GM21360 (cell line): ENCODE measurements at regions not wholly inside any gene's neighbourhood (a gene's known extent, or its start where the extent isn't known, plus 50 kb on each side); places are given as distances from the start of the nearest gene placed in this dataset.
A peak's percentile ranks its signal among the peaks of the same experiment; 100 is the strongest.

Source experiments
- ATAC-seq: cut with Tn5 transposase; IDR thresholded peaks from one replicate; pipeline ENCODE4 v1.9.1; 2021; ENCODE audit warnings: mild to moderate bottlenecking, moderate library complexity; ENCODE audit not compliant: unreplicated experiment

- ATAC-seq, result no peak
Observed at GRCh38 chr5:112112346-112112745, 306.7 kb downstream of the EPB41L4A start.

DNA sequence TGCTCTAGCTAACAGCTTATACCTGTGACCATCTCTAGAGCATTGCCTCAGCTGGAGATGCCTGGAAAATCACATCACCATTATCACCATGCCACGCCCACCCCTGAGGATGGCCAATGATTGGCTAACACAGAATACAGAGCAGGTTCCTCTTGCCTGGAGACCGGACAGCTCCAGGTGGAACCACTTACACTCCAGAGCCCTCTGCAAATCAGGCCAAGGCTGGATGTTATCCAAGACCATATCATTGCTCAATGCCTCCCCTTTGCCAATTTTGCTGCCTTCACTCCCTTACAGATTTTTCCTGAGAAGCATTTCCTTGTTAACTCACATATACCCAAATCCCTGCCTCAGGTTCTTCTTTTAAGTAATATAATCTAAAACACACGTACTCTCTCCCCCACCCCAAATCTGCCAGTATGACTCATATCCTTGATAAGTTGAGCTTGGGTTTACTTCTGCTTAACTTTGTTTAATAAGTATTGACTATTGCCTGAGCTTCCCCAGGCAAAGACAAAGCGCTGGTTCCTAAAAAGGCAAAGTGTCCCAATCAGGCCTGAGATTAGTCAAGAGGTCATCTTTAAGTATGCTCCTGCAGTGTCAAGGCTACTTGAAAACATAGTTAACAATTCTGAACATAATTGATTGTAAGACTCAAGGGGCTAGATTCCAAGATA, 309.6 kb downstream of the EPB41L4A start:
- ATAC-seq, result no peak

DNA sequence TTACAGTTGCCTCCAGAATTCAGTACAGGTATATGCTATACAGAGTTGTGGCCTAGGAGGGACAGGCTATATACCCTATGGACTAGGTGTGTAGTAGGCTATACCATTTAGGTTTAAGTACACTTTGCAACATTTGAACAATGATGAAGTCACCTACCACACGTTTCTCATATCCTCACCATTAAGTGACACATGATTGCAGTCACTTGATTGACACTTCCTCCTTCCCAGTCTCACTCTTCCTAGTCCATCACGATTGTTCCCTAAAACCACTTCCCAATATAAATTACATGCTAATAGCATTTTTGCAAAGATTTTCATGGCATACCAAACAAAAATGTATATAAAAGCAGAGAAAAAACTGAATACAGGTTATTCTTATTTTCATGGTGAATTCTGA, 312.2 kb downstream of the EPB41L4A start:
- no peak for ATAC-seq

DNA sequence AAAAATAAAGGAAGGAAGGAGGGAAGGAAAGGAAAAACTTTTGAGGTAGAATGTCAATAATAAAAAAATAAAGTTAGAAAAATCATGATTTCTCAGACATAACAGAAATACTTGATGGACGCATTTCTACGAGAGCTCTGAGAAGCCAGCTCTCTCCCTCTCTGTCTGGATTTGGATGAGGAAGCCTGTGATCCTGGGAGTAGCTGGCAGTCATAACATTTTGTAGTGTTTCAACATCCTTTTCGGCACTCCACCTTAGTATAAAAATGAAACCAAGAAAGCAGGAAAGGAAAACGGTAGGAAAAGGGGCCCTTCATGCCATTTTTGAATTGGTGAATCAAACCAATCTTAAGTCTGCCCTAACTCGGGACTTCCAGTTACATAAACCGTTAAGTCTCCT, 321.3 kb downstream of the EPB41L4A start:
- ATAC-seq, result no peak

DNA sequence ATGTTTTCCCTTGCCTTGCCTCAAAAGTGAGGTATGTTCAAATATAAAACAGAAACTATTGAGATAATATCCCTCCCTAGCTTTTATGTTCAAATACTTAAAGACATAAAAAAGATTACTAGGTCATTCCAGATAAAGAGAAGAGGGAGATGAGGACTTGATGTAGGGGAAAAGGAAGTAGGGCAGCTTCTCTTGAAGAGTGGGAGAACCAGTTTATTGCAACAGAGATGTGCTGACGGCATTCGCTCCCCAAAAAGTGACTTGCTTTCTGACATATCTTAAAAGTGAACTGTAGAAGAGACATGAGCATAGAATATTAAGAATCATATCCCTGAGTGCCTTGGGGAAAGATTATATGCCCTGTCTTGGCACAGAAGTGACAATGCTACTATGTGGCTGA, 330.2 kb upstream of the NREP start:
- no peak for ATAC-seq

GRCh38 chr5:112086740-112087139, 329.7 kb upstream of the NREP start:
- ATAC-seq, result no peak

- no peak for ATAC-seq
Observed at GRCh38 chr5:112084149-112084548, 327.2 kb upstream of the NREP start.

DNA sequence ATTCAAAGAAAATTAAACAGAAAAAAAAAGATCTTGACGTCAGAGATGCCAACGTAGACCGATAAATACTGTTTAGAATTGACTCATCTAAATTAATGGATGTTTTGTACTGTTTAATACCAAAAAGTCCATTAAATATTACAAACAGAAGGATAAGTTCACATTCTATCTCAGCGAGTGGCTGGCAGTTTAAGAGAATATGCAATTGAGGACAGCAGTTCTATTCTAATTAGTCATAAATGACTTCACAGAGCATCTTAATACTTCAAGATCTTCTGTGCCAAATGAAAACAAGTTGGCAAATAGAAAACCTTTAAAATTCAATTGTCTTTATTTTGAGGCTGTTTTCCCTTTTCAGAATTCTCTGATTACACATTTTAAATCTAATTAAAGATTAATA, 326.6 kb upstream of the NREP start:
- ATAC-seq, result no peak

DNA sequence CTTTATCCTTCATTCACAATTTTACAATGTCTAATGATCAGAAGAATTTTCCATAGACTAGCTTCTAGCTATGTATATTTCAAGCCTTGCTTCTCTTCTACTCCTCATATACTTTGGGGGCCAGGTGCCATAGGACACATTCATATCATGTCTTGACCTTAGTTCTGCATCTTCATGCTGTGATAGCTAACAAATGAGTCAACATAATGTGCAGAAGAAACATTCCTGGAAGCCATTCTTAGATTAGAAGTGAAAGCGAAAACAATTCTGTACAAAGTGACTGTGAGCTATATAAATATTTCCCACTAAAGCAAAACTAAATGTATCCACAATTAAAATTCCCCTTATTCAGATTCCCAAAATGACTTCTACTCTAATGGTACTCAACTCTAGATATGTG, 320.2 kb upstream of the NREP start:
- ATAC-seq, result peak; percentile 83

- ATAC-seq, result no peak
Observed at GRCh38 chr5:112070022-112070421, 313.0 kb upstream of the NREP start.

- no peak for ATAC-seq
Observed at GRCh38 chr5:112069329-112069728, 312.3 kb upstream of the NREP start.

GRCh38 chr5:112068593-112068992, 311.6 kb upstream of the NREP start:
- ATAC-seq, result no peak

GRCh38 chr5:112065781-112066180, 308.8 kb upstream of the NREP start:
- no peak for ATAC-seq

DNA sequence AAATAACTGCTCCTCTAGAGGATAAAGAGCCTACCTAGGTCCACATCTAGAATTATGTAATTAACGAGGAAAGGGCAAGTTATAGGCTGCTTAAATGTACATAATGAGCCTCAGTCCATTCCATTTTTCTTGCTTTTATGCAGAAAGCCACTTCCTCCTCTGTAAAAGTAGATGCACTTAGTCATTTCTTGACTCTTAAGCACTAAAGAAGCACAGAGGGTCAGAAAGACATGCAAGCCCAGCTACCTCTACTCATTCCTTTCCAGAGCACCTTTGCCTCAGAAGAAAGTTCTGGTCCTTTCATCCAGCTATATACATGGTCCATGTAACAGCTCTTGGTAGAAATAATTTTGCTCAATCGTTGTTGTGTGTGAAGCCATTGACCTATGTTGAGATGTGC, 308.0 kb upstream of the NREP start:
- peak; percentile 44 for ATAC-seq

- no peak for ATAC-seq
Observed at GRCh38 chr5:112064271-112064701, 307.3 kb upstream of the NREP start.

DNA sequence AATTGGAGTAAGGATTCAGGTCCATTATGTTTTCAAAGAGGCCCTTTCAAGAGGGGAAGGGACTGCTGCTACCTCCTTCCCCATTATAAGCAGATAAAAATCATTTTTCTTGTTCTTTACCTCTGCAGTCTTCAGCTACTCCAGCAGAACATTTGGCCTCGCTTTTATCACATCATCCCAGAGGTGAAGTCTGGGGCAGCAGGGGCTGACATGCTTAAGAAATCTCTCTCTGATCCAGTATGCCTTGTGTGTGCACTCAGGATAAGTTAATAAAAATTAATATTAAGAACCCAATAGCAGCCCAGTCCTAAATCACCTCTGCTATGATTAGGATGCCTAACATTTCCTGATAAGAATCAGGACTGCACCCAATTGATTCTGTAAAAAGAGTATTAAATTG, 306.9 kb upstream of the NREP start:
- no peak for ATAC-seq

GRCh38 chr5:112063191-112063590, 306.2 kb upstream of the NREP start:
- ATAC-seq, result no peak

GRCh38 chr5:112062181-112062580, 305.2 kb upstream of the NREP start:
- no peak for ATAC-seq

DNA sequence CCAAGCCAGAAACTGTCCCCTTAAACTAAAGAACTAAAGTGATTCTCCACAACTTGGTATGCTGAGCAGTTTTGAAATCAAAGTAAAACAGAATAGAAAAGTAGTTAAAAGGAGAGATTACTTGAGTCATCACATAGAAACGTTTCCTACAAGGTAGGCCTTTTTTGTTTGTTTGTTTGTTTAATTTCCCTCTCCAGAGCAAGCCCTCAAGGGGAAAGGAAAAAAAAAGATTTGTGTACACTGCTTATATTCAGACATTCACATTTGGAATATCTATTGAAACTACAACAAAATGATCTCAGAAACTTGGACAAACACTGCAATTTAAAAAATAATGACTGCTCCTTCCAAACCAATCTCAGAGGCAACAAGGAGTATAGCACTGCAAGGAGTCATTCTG, 304.7 kb upstream of the NREP start:
- ATAC-seq, result no peak

GRCh38 chr5:112059579-112060135, 302.7 kb upstream of the NREP start:
- no peak for ATAC-seq

DNA sequence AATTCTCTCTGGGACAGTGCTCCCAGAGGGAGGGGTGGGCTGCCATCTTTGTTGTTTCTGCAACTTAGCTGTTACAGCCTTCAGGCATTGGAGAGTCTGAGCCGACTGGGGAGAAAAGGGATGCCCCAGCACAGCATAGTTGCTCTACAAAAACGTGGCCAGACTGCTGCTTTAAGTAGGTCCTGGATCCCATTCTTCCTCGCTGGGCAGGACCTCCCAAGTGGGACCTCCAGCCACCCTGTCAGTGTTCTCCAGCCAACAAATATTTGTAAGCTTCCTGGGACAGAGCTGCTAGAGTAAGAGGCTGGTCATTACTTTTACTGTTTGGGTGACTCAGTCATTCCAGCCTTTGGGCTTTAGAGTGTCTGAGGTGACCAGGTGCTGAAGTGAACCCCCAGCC, 292.7 kb upstream of the NREP start:
- no peak for ATAC-seq

DNA sequence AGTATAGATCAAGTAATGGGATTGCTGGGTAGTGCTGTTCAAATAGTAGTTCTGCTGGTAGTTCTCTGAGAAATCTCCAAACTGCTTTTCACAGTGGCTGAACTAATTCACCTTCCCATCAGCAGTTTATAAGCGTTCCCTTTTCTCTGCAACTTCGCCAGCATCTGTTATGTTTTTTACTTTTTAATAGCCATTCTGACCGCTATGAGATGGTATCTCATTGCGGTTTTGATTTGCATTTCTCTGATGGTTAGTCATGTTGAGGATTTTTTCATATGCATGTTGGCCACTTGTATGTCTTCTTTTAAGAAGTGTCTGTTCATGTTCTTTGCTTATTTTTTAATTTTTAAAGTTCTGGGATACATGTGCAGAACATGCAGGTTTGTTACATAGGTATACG, 279.2 kb upstream of the NREP start:
- ATAC-seq, result no peak

- ATAC-seq, result no peak
Observed at GRCh38 chr5:112034421-112034979, 277.5 kb upstream of the NREP start.
